Sigmoid colon (tissue), 6 donors: ENCODE measurements at regions not wholly inside any gene's neighbourhood (a gene's known extent, or its start where the extent isn't known, plus 50 kb on each side); places are given as distances from the start of the nearest gene placed in this dataset.

Experiments used
- DNase-seq: peaks from one replicate; pipeline ENCODE4 v3.0.0-alpha.2; 2019
- H3K27ac ChIP-seq, 4 donors: fragments of 200-600 bp; sonication (generic); one replicate each; pipeline ENCODE4 v1.5.1; 2016 to 2019; ENCODE audit warnings: mild to moderate bottlenecking in 1 of 4
- H3K27me3 ChIP-seq, 3 donors: fragments of 200-600 bp; sonication (generic); one replicate each; pipeline ENCODE4 v1.5.1; 2019; ENCODE audit warnings: mild to moderate bottlenecking in 1 of 3
- H3K36me3 ChIP-seq, 4 donors: fragments of 200-600 bp; sonication (generic); one replicate each; pipeline ENCODE4 v1.5.1; 2016 to 2019
- H3K4me1 ChIP-seq, 4 donors: fragments of 200-600 bp; sonication (generic); one replicate each; pipeline ENCODE4 v1.5.1; 2017 to 2019
- H3K4me3 ChIP-seq, 4 donors: fragments of 200-600 bp; sonication (generic); one replicate each; pipeline ENCODE4 v1.5.1; 2017 to 2019; ENCODE audit warnings: mild to moderate bottlenecking in 2 of 4, moderate library complexity in 1 of 4
- H3K9me3 ChIP-seq, 4 donors: fragments of 200-600 bp in 3 of 4; sonication (generic) in 3 of 4; one replicate each; pipeline versions ENCODE4 v1.5.1 to v1.6.1; 2013 to 2019
- CTCF ChIP-seq, 4 experiments: fragments of 450-650 bp in 3 of 4; fragments of 200-600 bp in 1 of 4; IDR thresholded peaks; one replicate each; pipeline ENCODE4 v1.5.1; 2016 to 2019; ENCODE audit warnings: antibody characterized with exemption in 4 of 4, mild to moderate bottlenecking in 3 of 4, moderate library complexity in 2 of 4
- EP300 ChIP-seq, 4 donors: sonication (generic); formaldehyde crosslinking; IDR thresholded peaks; one replicate each; pipeline ENCODE4 v1.6.1; 2017; ENCODE audit warnings: antibody characterized with exemption in 4 of 4
- POLR2A ChIP-seq, 2 donors: fragments of 450-650 bp; IDR thresholded peaks; one replicate each; pipeline ENCODE4 v1.6.1; 2016; ENCODE audit warnings: antibody characterized with exemption in 2 of 2, mild to moderate bottlenecking in 2 of 2, moderate library complexity in 2 of 2
- POLR2AphosphoS5 ChIP-seq, 4 donors: sonication (generic); formaldehyde crosslinking; IDR thresholded peaks; one replicate each; pipeline ENCODE4 v1.6.1; 2017; ENCODE audit warnings: antibody characterized with exemption in 4 of 4
- WGBS, 2 donors: extraction: QIAGEN DNeasy Blood & Tissue Kit; methylation state at CpG; one replicate each; pipeline ENCODE4 v1.1.7; 2013; 5-methylcytosine and 5-hydroxymethylcytosine counted together
- intact Hi-C: fragments of 100-400 bp; cut with DNase I; formaldehyde crosslinking; loops from one replicate; pipeline ENCODE4 v1.15.1; 2023
- donor health status: healthy with polysubstance abuse.
- donor health status: healthy.

- Histone ChIP-seq H3K9me3 (no peaks in the 10 kb centered on the region), H3K36me3 (no peaks in the 10 kb centered on the region), H3K27me3 (no peaks in the 10 kb centered on the region), H3K27ac (no peak overlapping the region), H3K4me3 (no peak overlapping the region), H3K4me1 (no peaks in the 10 kb centered on the region)
- 65 to 80% methylated on average over 3 of the region's 3 CpGs for WGBS, 2 donors
- no peak for DNase-seq
- intact Hi-C loops = no loop called here
- TF ChIP-seq POLR2AphosphoS5 (IDR thresholded peaks at IDR 0.05) = no peak
- no peak for TF ChIP-seq EP300 (IDR thresholded peaks at IDR 0.05)
- TF ChIP-seq POLR2A (IDR thresholded peaks at IDR 0.05) = no peak
- TF ChIP-seq CTCF (IDR thresholded peaks at IDR 0.05) = no peak
Observed at GRCh38 chr10:62869958-62870357, 53.8 kb upstream of the EGR2 start.

DNA sequence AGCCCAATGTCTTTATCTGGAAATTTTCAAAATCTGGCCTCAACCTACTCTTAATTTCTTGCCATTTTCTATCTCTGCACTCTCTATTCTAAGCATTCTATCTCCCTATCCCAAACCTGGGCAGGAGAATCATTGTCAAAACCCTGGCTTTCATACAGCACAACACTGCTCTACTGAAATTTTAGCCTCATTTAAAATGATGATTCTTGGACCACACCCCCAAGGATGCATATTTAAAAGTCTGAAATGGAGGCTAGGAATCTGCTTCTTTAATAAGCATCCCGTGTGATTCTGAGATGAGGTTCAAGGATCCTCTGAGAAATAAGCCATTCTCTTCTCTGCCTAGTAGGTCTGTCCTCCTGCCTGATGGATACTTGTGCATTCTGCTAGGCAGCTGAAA lies 50.8 kb upstream of the EGR2 start:
- Histone ChIP-seq H3K36me3 (no peaks in the 10 kb centered on the region), H3K27me3 (no peaks in the 10 kb centered on the region), H3K9me3 (no peaks in the 10 kb centered on the region), H3K4me3 (no peak overlapping the region), H3K4me1 (no peaks in the 10 kb centered on the region), H3K27ac (no peak overlapping the region)
- WGBS, 2 donors = 80 to 92% methylated on average over 1 of the region's 1 CpG
- no peak for DNase-seq
- intact Hi-C loops = no loop called here
- TF ChIP-seq EP300 (IDR thresholded peaks at IDR 0.05) = no peak
- TF ChIP-seq CTCF (IDR thresholded peaks at IDR 0.05) = no peak
- no peak for TF ChIP-seq POLR2A (IDR thresholded peaks at IDR 0.05)
- TF ChIP-seq POLR2AphosphoS5 (IDR thresholded peaks at IDR 0.05) = no peak

DNA sequence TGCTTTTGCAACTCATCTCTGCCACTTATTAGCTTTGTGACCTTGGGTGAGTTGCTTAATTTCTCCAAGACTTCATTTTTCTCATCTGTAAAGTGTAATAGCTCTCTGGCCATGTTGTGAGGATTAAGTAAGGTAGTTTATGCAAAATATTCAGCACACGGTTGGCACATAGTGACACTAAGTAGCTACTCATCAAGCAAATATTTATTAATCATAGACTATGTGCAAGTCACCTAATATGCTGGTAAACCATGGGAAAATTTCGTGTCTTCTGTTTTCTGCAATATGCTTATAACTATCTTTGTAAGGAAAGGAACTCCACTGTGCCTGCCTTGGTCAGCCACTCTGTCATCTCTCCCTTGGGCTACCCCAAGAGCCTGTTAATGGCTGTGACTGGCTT lies 50.3 kb upstream of the EGR2 start:
- TF ChIP-seq CTCF (IDR thresholded peaks at IDR 0.05) = no peak
- no peak for TF ChIP-seq POLR2A (IDR thresholded peaks at IDR 0.05)
- TF ChIP-seq EP300 (IDR thresholded peaks at IDR 0.05) = no peak
- no peak for TF ChIP-seq POLR2AphosphoS5 (IDR thresholded peaks at IDR 0.05)
- intact Hi-C loops = no loop called here
- WGBS, 2 donors = 50 to 66% methylated on average over 2 of the region's 2 CpGs
- Histone ChIP-seq H3K36me3 (no peaks in the 10 kb centered on the region), H3K4me1 (no peaks in the 10 kb centered on the region), H3K27ac (no peak overlapping the region), H3K9me3 (no peaks in the 10 kb centered on the region), H3K27me3 (no peaks in the 10 kb centered on the region), H3K4me3 (no peak overlapping the region)
- no peak for DNase-seq
